HCT116 (cell line): ENCODE measurements at regions not wholly inside any gene's neighbourhood (a gene's known extent, or its start where the extent isn't known, plus 50 kb on each side); places are given as distances from the start of the nearest gene placed in this dataset.

Experiments used
- JUND ChIP-seq: IDR thresholded peaks from 2 replicates; pipeline ENCODE4 v1.6.1; 2012
- POLR2AphosphoS5 ChIP-seq: IDR thresholded peaks from 2 replicates; pipeline ENCODE4 v1.6.1; 2011; ENCODE audit warnings: mild to moderate bottlenecking, low read depth, low read length, moderate library complexity
- YY1 ChIP-seq: IDR thresholded peaks from 2 replicates; pipeline ENCODE4 v1.6.1; 2011; ENCODE audit warnings: low read length, low read depth, moderate library complexity, mild to moderate bottlenecking; ENCODE audit not compliant: insufficient replicate concordance; ENCODE audit errors: extremely low read depth

DNA sequence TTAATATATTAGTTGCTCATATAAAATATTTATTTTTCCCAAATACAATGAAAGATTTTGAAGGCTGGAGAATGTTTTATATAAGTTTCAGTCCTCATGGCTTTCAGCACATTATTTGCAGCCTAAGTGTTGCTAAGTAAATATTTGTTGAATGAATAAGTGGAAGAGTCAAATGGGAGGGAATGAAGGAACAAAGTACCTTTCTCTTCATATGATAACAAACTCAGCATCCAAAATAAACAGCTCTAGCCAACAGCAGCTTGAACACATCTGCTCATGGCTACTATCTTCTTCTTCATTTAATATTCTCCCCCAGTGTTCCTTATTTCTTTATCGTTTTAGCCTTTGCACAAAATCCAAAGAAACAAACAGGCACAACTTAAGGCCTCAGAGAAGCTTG is 385.2 kb upstream of the PIK3C3 start:
- no peak for TF ChIP-seq JUND
- no peak for TF ChIP-seq YY1
- TF ChIP-seq POLR2AphosphoS5: no peak
